Cardiac fibroblast (primary cell): ENCODE measurements at regions not wholly inside any gene's neighbourhood (a gene's known extent, or its start where the extent isn't known, plus 50 kb on each side); places are given as distances from the start of the nearest gene placed in this dataset.

ENCODE experiments used
- DNase-seq, 2 donors: peaks; one replicate each; pipeline versions ENCODE4 v3.0.0 to v3.0.0-alpha.2; 2010; ENCODE audit warnings: low read depth in 2 of 2
- H3K4me3 ChIP-seq, 2 donors: replicated peaks in 1 of 2; 1 replicate in 1 of 2; 2 replicates in 1 of 2; pipeline ENCODE4 v1.5.1; 2011; ENCODE audit warnings: low read depth in 2 of 2, low read length in 2 of 2, mild to moderate bottlenecking in 2 of 2, moderate library complexity in 1 of 2
- CTCF ChIP-seq: IDR thresholded peaks from one replicate; pipeline ENCODE4 v1.5.1; 2011; ENCODE audit warnings: low read depth, mild to moderate bottlenecking, low read length, inconsistent platforms

GRCh38 chr1:221149111-221149510, 269.9 kb downstream of the HLX start:
- H3K4me3 ChIP-seq, result no peak overlapping the region
- DNase-seq, result peak; percentile 56 to 68
- no peak for TF ChIP-seq CTCF

GRCh38 chr1:221149555-221150075, 270.4 kb downstream of the HLX start:
- H3K4me3 ChIP-seq, result no peak overlapping the region
- no peak for TF ChIP-seq CTCF
- DNase-seq, result no peak

GRCh38 chr1:221150996-221151395, 271.8 kb downstream of the HLX start:
- no peak for TF ChIP-seq CTCF
- no peak overlapping the region for H3K4me3 ChIP-seq
- DNase-seq, result no peak

- DNase-seq, result no peak
- no peak overlapping the region for H3K4me3 ChIP-seq
- no peak for TF ChIP-seq CTCF
Measured at GRCh38 chr1:221154932-221155331, 275.7 kb downstream of the HLX start.

- no peak overlapping the region for H3K4me3 ChIP-seq
- no peak for TF ChIP-seq CTCF
- DNase-seq, result no peak
Measured at GRCh38 chr1:221157026-221157761, 278.0 kb downstream of the HLX start.

- H3K4me3 ChIP-seq, result no peak overlapping the region
- no peak for DNase-seq
- TF ChIP-seq CTCF, result no peak
Measured at GRCh38 chr1:221159608-221160007, 280.4 kb downstream of the HLX start.
